ENCODE measurements at regions not wholly inside any gene's neighbourhood (a gene's known extent, or its start where the extent isn't known, plus 50 kb on each side); places are given as distances from the start of the nearest gene placed in this dataset.

- TF ChIP-seq CTCF (IDR thresholded peaks at IDR 0.05) (no peak), EP300 (IDR thresholded peaks at IDR 0.05) (no peak), POLR2A (IDR thresholded peaks at IDR 0.05; ENCODE audit: low read depth) (no peak), POLR2AphosphoS5 (IDR thresholded peaks at IDR 0.05) (no peak)
Measured at GRCh38 chr4:131337936-131338335, 1811.2 kb upstream of the PCDH10 start.
